ENCODE measurements at regions not wholly inside any gene's neighbourhood (a gene's known extent, or its start where the extent isn't known, plus 50 kb on each side); places are given as distances from the start of the nearest gene placed in this dataset.

- WGBS, 2 donors, result 39 to 57% methylated on average over 8 to 16 of the region's 16 CpGs
Observed at GRCh38 chr12:115504306-115505290, 772.9 kb downstream of the MED13L start.

DNA sequence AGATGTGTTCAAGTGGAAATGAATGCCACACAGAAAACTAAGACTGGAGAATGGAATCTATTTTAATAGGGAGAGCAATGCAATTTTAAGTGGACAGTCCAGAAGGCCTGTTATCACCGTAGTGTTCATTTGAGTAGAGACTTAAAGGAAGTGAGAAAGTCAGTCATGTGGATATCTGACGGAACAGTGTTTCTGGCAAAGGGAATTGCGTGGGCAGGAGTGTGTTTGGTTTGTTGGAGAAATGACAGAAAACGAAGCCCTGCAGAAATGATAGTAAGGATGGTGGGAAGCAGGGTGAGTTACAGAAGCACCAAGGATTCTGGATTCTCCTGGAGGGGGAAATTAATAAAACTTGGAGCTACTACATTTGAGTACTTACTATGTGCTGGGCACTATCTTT, 776.6 kb downstream of the MED13L start:
- Histone ChIP-seq H3K36me3 (no peaks in the 10 kb centered on the region), H3K27ac (no peak overlapping the region), H3K4me1 (peaks cover 0 to 6% (median 2%) of the 10 kb centered on the region in 4 donors), H3K27me3 (no peaks in the 10 kb centered on the region), H3K9me3 (peaks cover 0 to 3% (median 0%) of the 10 kb centered on the region in 4 donors), H3K4me3 (no peak overlapping the region)
- no peak for DNase-seq
- no peak for TF ChIP-seq CTCF (IDR thresholded peaks at IDR 0.05)
- TF ChIP-seq POLR2AphosphoS5 (IDR thresholded peaks at IDR 0.05), result no peak
- no peak for TF ChIP-seq POLR2A (IDR thresholded peaks at IDR 0.05)
- no peak for TF ChIP-seq EP300 (IDR thresholded peaks at IDR 0.05)
- no peak for ATAC-seq (ENCODE audit: low FRiP score in 2 of 2)
- 82 to 89% methylated on average over 4 of the region's 4 CpGs for WGBS, 2 donors

More at GRCh38 chr12:115504306-115505290, 772.9 kb downstream of the MED13L start:
- Histone ChIP-seq H3K27ac (peak overlapping the region in 3 of 4 donors; percentile 45 to 64 (median 60)), H3K4me1 (peaks cover 0 to 10% (median 2%) of the 10 kb centered on the region in 4 donors), H3K4me3 (no peak overlapping the region), H3K36me3 (no peaks in the 10 kb centered on the region), H3K27me3 (no peaks in the 10 kb centered on the region), H3K9me3 (peaks cover 0 to 3% (median 0%) of the 10 kb centered on the region in 4 donors)
- no peak for TF ChIP-seq POLR2A (IDR thresholded peaks at IDR 0.05)
- no peak for TF ChIP-seq EP300 (IDR thresholded peaks at IDR 0.05)
- no peak for TF ChIP-seq POLR2AphosphoS5 (IDR thresholded peaks at IDR 0.05)
- TF ChIP-seq CTCF (IDR thresholded peaks at IDR 0.05), result no peak
- DNase-seq (peak in 1 of 2 donors; percentile 15), ATAC-seq (ENCODE audit: low FRiP score in 2 of 2) (peak in 1 of 2 donors; percentile 53)

DNA sequence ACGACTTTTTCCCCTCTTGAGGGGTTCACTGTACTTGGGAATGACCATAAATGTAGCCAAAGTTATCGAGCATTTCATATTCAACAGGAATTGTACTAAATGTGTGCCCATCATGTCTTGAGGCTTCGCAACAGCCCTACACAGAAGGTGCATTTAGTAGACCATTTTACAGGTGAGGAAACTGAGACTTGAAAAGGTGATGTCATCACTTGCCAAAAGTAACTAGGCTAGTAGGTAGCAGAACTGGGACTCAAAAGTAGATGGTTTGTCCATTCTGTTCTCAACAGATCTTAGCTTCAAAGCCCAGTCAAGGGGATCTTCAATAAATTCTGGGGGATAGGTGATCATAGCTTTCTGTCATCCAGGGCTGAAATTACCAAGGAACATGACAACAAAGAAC, 782.2 kb downstream of the MED13L start:
- TF ChIP-seq POLR2A (IDR thresholded peaks at IDR 0.05) (no peak), EP300 (IDR thresholded peaks at IDR 0.05) (no peak), CTCF (IDR thresholded peaks at IDR 0.05) (no peak), POLR2AphosphoS5 (IDR thresholded peaks at IDR 0.05) (no peak)
- Histone ChIP-seq H3K9me3 (peaks cover 0 to 3% (median 0%) of the 10 kb centered on the region in 4 donors), H3K4me3 (no peak overlapping the region), H3K27ac (no peak overlapping the region), H3K27me3 (no peaks in the 10 kb centered on the region), H3K4me1 (no peaks in the 10 kb centered on the region), H3K36me3 (no peaks in the 10 kb centered on the region)
- ATAC-seq (ENCODE audit: low FRiP score in 2 of 2) (no peak), DNase-seq (no peak)
- WGBS, 2 donors, result 91 to 98% methylated on average over 3 of the region's 3 CpGs

DNA sequence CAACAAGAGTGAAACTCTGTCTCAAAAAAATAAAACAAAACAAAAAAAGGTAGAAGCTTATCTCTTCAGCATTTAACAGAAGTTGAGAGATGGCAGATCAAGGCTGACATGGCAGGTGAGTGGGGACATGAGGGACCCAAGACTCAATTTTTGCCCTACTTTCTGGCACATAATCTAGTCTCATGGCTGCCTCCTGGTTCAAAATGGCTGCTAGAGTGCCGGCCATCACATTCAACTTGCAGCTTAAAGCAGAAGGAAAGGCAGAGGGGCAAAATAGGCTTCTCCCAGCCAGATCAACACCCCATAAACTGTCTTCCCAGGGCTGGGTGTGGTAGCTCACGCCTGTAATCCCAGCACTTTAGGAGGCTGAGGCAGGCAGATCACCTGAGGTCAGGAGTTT, 784.9 kb downstream of the MED13L start:
- Histone ChIP-seq H3K4me3 (no peak overlapping the region), H3K27me3 (no peaks in the 10 kb centered on the region), H3K36me3 (no peaks in the 10 kb centered on the region), H3K9me3 (peaks cover 0 to 3% (median 0%) of the 10 kb centered on the region in 4 donors), H3K4me1 (no peaks in the 10 kb centered on the region), H3K27ac (no peak overlapping the region)
- ATAC-seq (ENCODE audit: low FRiP score in 2 of 2) (no peak), DNase-seq (no peak)
- TF ChIP-seq EP300 (IDR thresholded peaks at IDR 0.05), result no peak
- TF ChIP-seq POLR2A (IDR thresholded peaks at IDR 0.05), result no peak
- no peak for TF ChIP-seq POLR2AphosphoS5 (IDR thresholded peaks at IDR 0.05)
- no peak for TF ChIP-seq CTCF (IDR thresholded peaks at IDR 0.05)
- WGBS, 2 donors, result 95 to 97% methylated on average over 2 of the region's 2 CpGs

Measured in upper lobe of left lung (tissue), 6 donors.